ENCODE measurements at regions not wholly inside any gene's neighbourhood (a gene's known extent, or its start where the extent isn't known, plus 50 kb on each side); places are given as distances from the start of the nearest gene placed in this dataset.
A peak's percentile ranks its signal among the peaks of the same experiment; 100 is the strongest.

DNA sequence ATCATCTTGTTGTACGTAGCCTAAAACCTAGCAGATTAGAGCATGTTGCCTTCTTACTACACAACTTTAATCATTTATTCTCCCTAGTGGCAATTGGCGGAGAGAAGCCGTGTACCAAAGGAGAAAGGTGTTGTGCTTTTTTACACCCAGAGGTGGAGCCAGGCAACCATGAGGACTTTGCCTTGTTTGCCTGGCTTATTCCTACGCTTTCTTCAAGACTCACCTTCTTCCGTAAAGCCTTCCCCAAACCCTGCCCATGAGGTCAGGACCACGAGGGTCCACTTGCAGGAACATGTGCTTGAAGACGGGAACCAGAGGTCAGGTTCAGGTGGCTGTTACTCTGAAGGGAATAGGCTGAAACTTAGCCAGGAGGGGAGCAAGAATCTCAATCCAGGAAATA is 290.5 kb downstream of the RAB28 start:
- ChIA-PET POLR2A (no interaction called here), CTCF (no interaction called here)
- no peak for DNase-seq (ENCODE audit: low spot score)
- TF ChIP-seq, protein P1, sequence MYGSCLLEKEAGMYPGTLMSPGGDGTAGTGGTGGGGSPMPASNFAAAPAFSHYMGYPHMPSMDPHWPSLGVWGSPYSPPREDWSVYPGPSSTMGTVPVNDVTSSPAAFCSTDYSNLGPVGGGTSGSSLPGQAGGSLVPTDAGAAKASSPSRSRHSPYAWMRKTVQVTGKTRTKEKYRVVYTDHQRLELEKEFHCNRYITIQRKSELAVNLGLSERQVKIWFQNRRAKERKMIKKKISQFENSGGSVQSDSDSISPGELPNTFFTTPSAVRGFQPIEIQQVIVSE (CRISPR knock-in tag; IDR thresholded peaks at IDR 0.05; ENCODE audit: borderline replicate concordance), result no peak
- TF ChIP-seq, protein P2, sequence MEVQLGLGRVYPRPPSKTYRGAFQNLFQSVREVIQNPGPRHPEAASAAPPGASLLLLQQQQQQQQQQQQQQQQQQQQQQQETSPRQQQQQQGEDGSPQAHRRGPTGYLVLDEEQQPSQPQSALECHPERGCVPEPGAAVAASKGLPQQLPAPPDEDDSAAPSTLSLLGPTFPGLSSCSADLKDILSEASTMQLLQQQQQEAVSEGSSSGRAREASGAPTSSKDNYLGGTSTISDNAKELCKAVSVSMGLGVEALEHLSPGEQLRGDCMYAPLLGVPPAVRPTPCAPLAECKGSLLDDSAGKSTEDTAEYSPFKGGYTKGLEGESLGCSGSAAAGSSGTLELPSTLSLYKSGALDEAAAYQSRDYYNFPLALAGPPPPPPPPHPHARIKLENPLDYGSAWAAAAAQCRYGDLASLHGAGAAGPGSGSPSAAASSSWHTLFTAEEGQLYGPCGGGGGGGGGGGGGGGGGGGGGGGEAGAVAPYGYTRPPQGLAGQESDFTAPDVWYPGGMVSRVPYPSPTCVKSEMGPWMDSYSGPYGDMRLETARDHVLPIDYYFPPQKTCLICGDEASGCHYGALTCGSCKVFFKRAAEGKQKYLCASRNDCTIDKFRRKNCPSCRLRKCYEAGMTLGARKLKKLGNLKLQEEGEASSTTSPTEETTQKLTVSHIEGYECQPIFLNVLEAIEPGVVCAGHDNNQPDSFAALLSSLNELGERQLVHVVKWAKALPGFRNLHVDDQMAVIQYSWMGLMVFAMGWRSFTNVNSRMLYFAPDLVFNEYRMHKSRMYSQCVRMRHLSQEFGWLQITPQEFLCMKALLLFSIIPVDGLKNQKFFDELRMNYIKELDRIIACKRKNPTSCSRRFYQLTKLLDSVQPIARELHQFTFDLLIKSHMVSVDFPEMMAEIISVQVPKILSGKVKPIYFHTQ (CRISPR knock-in tag; IDR thresholded peaks at IDR 0.05), result no peak
- TF ChIP-seq, protein P3, sequence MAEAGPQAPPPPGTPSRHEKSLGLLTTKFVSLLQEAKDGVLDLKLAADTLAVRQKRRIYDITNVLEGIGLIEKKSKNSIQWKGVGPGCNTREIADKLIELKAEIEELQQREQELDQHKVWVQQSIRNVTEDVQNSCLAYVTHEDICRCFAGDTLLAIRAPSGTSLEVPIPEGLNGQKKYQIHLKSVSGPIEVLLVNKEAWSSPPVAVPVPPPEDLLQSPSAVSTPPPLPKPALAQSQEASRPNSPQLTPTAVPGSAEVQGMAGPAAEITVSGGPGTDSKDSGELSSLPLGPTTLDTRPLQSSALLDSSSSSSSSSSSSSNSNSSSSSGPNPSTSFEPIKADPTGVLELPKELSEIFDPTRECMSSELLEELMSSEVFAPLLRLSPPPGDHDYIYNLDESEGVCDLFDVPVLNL (CRISPR knock-in tag; IDR thresholded peaks at IDR 0.05; ENCODE audit: borderline replicate concordance, low read depth), result no peak
- TF ChIP-seq ZNF671 (CRISPR knock-in tag; IDR thresholded peaks at IDR 0.05), result no peak
- TF ChIP-seq MXD4 (CRISPR knock-in tag; IDR thresholded peaks at IDR 0.05; ENCODE audit: borderline replicate concordance), result no peak
- no peak for TF ChIP-seq CREM (CRISPR knock-in tag; IDR thresholded peaks at IDR 0.05)
- no peak for TF ChIP-seq KAT7 (CRISPR knock-in tag; IDR thresholded peaks at IDR 0.05; ENCODE audit: borderline replicate concordance)
- TF ChIP-seq ZNF219 (CRISPR knock-in tag; IDR thresholded peaks at IDR 0.05; ENCODE audit: borderline replicate concordance), result no peak
- TF ChIP-seq ZNF138 (CRISPR knock-in tag; conservative IDR thresholded peaks at IDR 0.05), result no peak
- no peak for TF ChIP-seq SP1 (CRISPR knock-in tag; conservative IDR thresholded peaks at IDR 0.05)
- no peak for TF ChIP-seq NFYB (CRISPR knock-in tag; conservative IDR thresholded peaks at IDR 0.05; ENCODE audit: low read depth)
- TF ChIP-seq HMGA2 (CRISPR knock-in tag; IDR thresholded peaks at IDR 0.05), result no peak
- TF ChIP-seq, protein P4, sequence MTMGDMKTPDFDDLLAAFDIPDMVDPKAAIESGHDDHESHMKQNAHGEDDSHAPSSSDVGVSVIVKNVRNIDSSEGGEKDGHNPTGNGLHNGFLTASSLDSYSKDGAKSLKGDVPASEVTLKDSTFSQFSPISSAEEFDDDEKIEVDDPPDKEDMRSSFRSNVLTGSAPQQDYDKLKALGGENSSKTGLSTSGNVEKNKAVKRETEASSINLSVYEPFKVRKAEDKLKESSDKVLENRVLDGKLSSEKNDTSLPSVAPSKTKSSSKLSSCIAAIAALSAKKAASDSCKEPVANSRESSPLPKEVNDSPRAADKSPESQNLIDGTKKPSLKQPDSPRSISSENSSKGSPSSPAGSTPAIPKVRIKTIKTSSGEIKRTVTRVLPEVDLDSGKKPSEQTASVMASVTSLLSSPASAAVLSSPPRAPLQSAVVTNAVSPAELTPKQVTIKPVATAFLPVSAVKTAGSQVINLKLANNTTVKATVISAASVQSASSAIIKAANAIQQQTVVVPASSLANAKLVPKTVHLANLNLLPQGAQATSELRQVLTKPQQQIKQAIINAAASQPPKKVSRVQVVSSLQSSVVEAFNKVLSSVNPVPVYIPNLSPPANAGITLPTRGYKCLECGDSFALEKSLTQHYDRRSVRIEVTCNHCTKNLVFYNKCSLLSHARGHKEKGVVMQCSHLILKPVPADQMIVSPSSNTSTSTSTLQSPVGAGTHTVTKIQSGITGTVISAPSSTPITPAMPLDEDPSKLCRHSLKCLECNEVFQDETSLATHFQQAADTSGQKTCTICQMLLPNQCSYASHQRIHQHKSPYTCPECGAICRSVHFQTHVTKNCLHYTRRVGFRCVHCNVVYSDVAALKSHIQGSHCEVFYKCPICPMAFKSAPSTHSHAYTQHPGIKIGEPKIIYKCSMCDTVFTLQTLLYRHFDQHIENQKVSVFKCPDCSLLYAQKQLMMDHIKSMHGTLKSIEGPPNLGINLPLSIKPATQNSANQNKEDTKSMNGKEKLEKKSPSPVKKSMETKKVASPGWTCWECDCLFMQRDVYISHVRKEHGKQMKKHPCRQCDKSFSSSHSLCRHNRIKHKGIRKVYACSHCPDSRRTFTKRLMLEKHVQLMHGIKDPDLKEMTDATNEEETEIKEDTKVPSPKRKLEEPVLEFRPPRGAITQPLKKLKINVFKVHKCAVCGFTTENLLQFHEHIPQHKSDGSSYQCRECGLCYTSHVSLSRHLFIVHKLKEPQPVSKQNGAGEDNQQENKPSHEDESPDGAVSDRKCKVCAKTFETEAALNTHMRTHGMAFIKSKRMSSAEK (CRISPR knock-in tag; IDR thresholded peaks at IDR 0.05; ENCODE audit: borderline replicate concordance), result no peak
- no peak for TF ChIP-seq ZNF263 (CRISPR knock-in tag; IDR thresholded peaks at IDR 0.05; ENCODE audit: low read depth)
- no peak for TF ChIP-seq ATF1 (CRISPR knock-in tag; IDR thresholded peaks at IDR 0.05)
- TF ChIP-seq, protein P5, sequence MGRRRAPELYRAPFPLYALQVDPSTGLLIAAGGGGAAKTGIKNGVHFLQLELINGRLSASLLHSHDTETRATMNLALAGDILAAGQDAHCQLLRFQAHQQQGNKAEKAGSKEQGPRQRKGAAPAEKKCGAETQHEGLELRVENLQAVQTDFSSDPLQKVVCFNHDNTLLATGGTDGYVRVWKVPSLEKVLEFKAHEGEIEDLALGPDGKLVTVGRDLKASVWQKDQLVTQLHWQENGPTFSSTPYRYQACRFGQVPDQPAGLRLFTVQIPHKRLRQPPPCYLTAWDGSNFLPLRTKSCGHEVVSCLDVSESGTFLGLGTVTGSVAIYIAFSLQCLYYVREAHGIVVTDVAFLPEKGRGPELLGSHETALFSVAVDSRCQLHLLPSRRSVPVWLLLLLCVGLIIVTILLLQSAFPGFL (CRISPR knock-in tag; IDR thresholded peaks at IDR 0.05; ENCODE audit: borderline replicate concordance), result no peak
- TF ChIP-seq, protein P6, sequence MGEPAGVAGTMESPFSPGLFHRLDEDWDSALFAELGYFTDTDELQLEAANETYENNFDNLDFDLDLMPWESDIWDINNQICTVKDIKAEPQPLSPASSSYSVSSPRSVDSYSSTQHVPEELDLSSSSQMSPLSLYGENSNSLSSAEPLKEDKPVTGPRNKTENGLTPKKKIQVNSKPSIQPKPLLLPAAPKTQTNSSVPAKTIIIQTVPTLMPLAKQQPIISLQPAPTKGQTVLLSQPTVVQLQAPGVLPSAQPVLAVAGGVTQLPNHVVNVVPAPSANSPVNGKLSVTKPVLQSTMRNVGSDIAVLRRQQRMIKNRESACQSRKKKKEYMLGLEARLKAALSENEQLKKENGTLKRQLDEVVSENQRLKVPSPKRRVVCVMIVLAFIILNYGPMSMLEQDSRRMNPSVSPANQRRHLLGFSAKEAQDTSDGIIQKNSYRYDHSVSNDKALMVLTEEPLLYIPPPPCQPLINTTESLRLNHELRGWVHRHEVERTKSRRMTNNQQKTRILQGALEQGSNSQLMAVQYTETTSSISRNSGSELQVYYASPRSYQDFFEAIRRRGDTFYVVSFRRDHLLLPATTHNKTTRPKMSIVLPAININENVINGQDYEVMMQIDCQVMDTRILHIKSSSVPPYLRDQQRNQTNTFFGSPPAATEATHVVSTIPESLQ (CRISPR knock-in tag; IDR thresholded peaks at IDR 0.05), result no peak
- no peak for TF ChIP-seq FOXK1 (CRISPR knock-in tag; IDR thresholded peaks at IDR 0.05)
- TF ChIP-seq, protein P7, sequence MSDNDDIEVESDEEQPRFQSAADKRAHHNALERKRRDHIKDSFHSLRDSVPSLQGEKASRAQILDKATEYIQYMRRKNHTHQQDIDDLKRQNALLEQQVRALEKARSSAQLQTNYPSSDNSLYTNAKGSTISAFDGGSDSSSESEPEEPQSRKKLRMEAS (CRISPR knock-in tag; IDR thresholded peaks at IDR 0.05), result no peak
- TF ChIP-seq SMAD4 (CRISPR knock-in tag; IDR thresholded peaks at IDR 0.05), result no peak
- Mint-ChIP-seq H3K27me3 (ENCODE audit: low read depth) (peaks cover 3% of the 10 kb centered on the region; the same call in 1 of the 2 replicates), H3K4me3 (no peak overlapping the region), H3K9me3 (peaks cover 12% of the 10 kb centered on the region), H3K27ac (peak overlapping the region; percentile 21; the same call in 1 of the 2 replicates), H3K4me1 (no peaks in the 10 kb centered on the region), H3K36me3 (peaks cover 4% of the 10 kb centered on the region; the same call in 1 of the 2 replicates)
- peak; percentile 88 for ATAC-seq
